ENCODE measurements at regions not wholly inside any gene's neighbourhood (a gene's known extent, or its start where the extent isn't known, plus 50 kb on each side); places are given as distances from the start of the nearest gene placed in this dataset.

- H2BK5ac ChIP-seq (ENCODE audit: insufficient read length, low read length), result no peak overlapping the region
- H4K8ac ChIP-seq (replicated peaks; ENCODE audit: insufficient read length, low read depth, low read length), result no peak overlapping the region
- Mint-ChIP-seq H3K27me3 (ENCODE audit: low read depth) (no peaks in the 10 kb centered on the region), H3K36me3 (ENCODE audit: insufficient read depth in 1 of 3, low read depth in 3 of 3) (no peaks in the 10 kb centered on the region), H3K4me3 (no peak overlapping the region), H3K9me3 (no peaks in the 10 kb centered on the region), H3K27ac (no peak overlapping the region), H3K4me1 (peaks cover 0 to 5% of the 10 kb centered on the region in 2 experiments; a peak in 1 of 4 replicates)
- DNase-seq, result no peak
- no peak overlapping the region for H2AFZ ChIP-seq (ENCODE audit: low read length)
- no peak overlapping the region for H3K27ac ChIP-seq (ENCODE audit: insufficient read length, low read depth, low read length)
- H4K91ac ChIP-seq (ENCODE audit: insufficient read length, low read depth, low read length), result no peak overlapping the region
- H3K4ac ChIP-seq (ENCODE audit: low read depth, low read length), result no peak overlapping the region
- H2BK15ac ChIP-seq (ENCODE audit: low read depth, low read length), result no peak overlapping the region
- H3T11ph ChIP-seq (ENCODE audit: low read length), result no peak overlapping the region
- no peaks in the 10 kb centered on the region for H3K4me1 ChIP-seq (ENCODE audit: insufficient read depth, low read length)
- no peak overlapping the region for H2BK120ac ChIP-seq (ENCODE audit: low read depth, low read length, poor library complexity, severe bottlenecking)
- H3K56ac ChIP-seq (ENCODE audit: insufficient read length, low read depth, low read length), result no peak overlapping the region
- no peak overlapping the region for H4K5ac ChIP-seq (ENCODE audit: insufficient read length, low read depth, low read length)
- no peak overlapping the region for H2AK5ac ChIP-seq (ENCODE audit: insufficient read length, low read length)
- no peak overlapping the region for H3K23ac ChIP-seq (ENCODE audit: insufficient read length, low read depth, low read length)
- no peaks in the 10 kb centered on the region for H3K23me2 ChIP-seq (ENCODE audit: insufficient read length, low read depth, low read length, poor library complexity, severe bottlenecking)
- H3K79me2 ChIP-seq (ENCODE audit: insufficient read depth, low read length), result no peaks in the 10 kb centered on the region
- no peaks in the 10 kb centered on the region for H3K27me3 ChIP-seq (ENCODE audit: insufficient read depth, low read length)
- no peak overlapping the region for H3K4me2 ChIP-seq (ENCODE audit: insufficient read depth, insufficient read length, low read length)
- no peak overlapping the region for H3K18ac ChIP-seq (ENCODE audit: insufficient read length, low read depth, low read length)
- no peak overlapping the region for H3K9ac ChIP-seq (ENCODE audit: extremely low read depth, insufficient read length, low read length)
- no peak overlapping the region for H2BK12ac ChIP-seq (ENCODE audit: insufficient read length, low read depth, low read length)
- no peak overlapping the region for H3K14ac ChIP-seq (ENCODE audit: insufficient read depth, low read length)
- no peaks in the 10 kb centered on the region for H4K20me1 ChIP-seq (ENCODE audit: control insufficient read depth, insufficient read depth, insufficient read length)
- TF ChIP-seq CTCF (conservative IDR thresholded peaks at IDR 0.05), result no peak
- no peak overlapping the region for H2BK20ac ChIP-seq (ENCODE audit: low read depth, low read length, poor library complexity, severe bottlenecking)
- no peaks in the 10 kb centered on the region for H3K9me3 ChIP-seq (ENCODE audit: control insufficient read depth, low read depth, low read length)
- no peaks in the 10 kb centered on the region for H3K79me1 ChIP-seq (ENCODE audit: insufficient read depth, low read depth, low read length, poor library complexity, severe bottlenecking)
- no CpG with 5 or more reads among the region's 1 CpG for WGBS (ENCODE audit: extremely low coverage, insufficient read length, low lambda C conversion rate)
Measured at GRCh38 chr7:41375582-41375981, 327.3 kb downstream of the INHBA start.

All from H9 (cell line).